Gastrocnemius medialis (tissue), 4 donors: ENCODE measurements at regions not wholly inside any gene's neighbourhood (a gene's known extent, or its start where the extent isn't known, plus 50 kb on each side); places are given as distances from the start of the nearest gene placed in this dataset.
A peak's percentile ranks its signal among the peaks of the same experiment; 100 is the strongest.

Experiments
- ATAC-seq, 2 donors: fragments of 150-250 bp; one replicate each; pipeline ENCODE4 v1.9.1; 2016
- DNase-seq, 2 donors: peaks; one replicate each; pipeline ENCODE4 v3.0.0-alpha.2; 2019
- H3K27ac ChIP-seq, 4 donors: fragments of 200-600 bp; sonication (generic); 1 replicate in 1 of 4; 2 replicates in 3 of 4; pipeline ENCODE4 v1.5.1; 2016 to 2018; ENCODE audit warnings: mild to moderate bottlenecking in 2 of 4, moderate library complexity in 1 of 4
- H3K27me3 ChIP-seq, 3 donors: fragments of 200-600 bp; sonication (generic) in 2 of 3; 1 replicate in 1 of 3; 2 replicates in 2 of 3; pipeline versions ENCODE4 v1.5.1 to v1.6.0; 2016 to 2019; ENCODE audit warnings: mild to moderate bottlenecking in 1 of 3, moderate library complexity in 1 of 3
- H3K36me3 ChIP-seq, 2 donors: fragments of 200-600 bp; sonication (generic) in 1 of 2; one replicate each; pipeline ENCODE4 v1.5.1; 2017 to 2018
- H3K4me1 ChIP-seq, 2 donors: fragments of 200-600 bp; sonication (generic) in 1 of 2; one replicate each; pipeline ENCODE4 v1.5.1; 2016 to 2017; ENCODE audit warnings: mild to moderate bottlenecking in 2 of 2
- H3K4me3 ChIP-seq, 4 donors: fragments of 200-600 bp; sonication (generic) in 3 of 4; 1 replicate in 1 of 4; 2 replicates in 3 of 4; pipeline ENCODE4 v1.5.1; 2016 to 2019; ENCODE audit warnings: mild to moderate bottlenecking in 2 of 4
- H3K9me3 ChIP-seq, 3 donors: fragments of 200-600 bp; sonication (generic) in 2 of 3; 1 replicate in 1 of 3; 2 replicates in 2 of 3; pipeline ENCODE4 v1.5.1; 2016 to 2019
- POLR2A ChIP-seq, 2 donors: fragments of 450-650 bp; IDR thresholded peaks; one replicate each; pipeline ENCODE4 v1.6.1; 2017; ENCODE audit warnings: antibody characterized with exemption in 2 of 2, mild to moderate bottlenecking in 2 of 2, moderate library complexity in 2 of 2
- in situ Hi-C, 4 donors: fragments of 200-750 bp; cut with MboI; loops; one replicate each; pipeline versions ENCODE4 v1.15.0 to v1.8.0; 2017; ENCODE audit warnings: low sequenced_read_pairs in 4 of 4
- intact Hi-C: fragments of 100-400 bp; cut with DNase I; formaldehyde crosslinking; loops from one replicate; pipeline ENCODE4 v1.15.1; 2023; ENCODE audit warnings: low total_unique reads
- TF ChIP-seq, protein P1 (sequence below), 5 experiments: fragments of 450-650 bp in 3 of 5; fragments of 200-600 bp in 2 of 5; sonication (generic) in 2 of 5; IDR thresholded peaks in 4 of 5; conservative IDR thresholded peaks in 1 of 5; 1 replicate in 4 of 5; 2 replicates in 1 of 5; pipeline ENCODE4 v1.5.1; 2016 to 2019; ENCODE audit warnings: antibody characterized with exemption in 5 of 5, mild to moderate bottlenecking in 3 of 5, moderate library complexity in 3 of 5

DNA sequence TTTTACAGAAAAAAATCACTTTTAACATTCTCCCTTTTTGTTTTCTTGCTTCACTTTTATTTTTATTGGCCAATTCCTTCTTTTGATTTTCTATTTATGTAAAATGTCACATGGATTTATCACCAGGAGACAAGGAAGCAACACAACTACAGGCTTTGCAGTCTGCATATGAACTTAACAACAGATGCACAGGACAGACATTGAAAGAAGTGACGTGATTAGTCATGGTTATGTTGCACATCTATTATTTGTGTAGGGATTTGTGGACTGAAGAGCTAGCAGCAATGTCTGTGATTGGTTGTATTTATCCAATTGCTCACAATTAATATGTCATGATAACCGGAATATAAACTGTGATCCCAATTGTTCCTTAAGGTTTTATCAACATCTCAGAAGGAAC, 147.8 kb upstream of the KLF3 start:
- no peak for TF ChIP-seq POLR2A (IDR thresholded peaks at IDR 0.05)
- TF ChIP-seq, protein P1, sequence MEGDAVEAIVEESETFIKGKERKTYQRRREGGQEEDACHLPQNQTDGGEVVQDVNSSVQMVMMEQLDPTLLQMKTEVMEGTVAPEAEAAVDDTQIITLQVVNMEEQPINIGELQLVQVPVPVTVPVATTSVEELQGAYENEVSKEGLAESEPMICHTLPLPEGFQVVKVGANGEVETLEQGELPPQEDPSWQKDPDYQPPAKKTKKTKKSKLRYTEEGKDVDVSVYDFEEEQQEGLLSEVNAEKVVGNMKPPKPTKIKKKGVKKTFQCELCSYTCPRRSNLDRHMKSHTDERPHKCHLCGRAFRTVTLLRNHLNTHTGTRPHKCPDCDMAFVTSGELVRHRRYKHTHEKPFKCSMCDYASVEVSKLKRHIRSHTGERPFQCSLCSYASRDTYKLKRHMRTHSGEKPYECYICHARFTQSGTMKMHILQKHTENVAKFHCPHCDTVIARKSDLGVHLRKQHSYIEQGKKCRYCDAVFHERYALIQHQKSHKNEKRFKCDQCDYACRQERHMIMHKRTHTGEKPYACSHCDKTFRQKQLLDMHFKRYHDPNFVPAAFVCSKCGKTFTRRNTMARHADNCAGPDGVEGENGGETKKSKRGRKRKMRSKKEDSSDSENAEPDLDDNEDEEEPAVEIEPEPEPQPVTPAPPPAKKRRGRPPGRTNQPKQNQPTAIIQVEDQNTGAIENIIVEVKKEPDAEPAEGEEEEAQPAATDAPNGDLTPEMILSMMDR (IDR thresholded peaks at IDR 0.05 in 4 of 5, conservative IDR thresholded peaks at IDR 0.05 in 1 of 5) = no peak
- H3K9me3 ChIP-seq = no peaks in the 10 kb centered on the region
- H3K4me1 ChIP-seq = no peaks in the 10 kb centered on the region
- no peak overlapping the region for H3K27ac ChIP-seq
- ATAC-seq = no peak
- no peaks in the 10 kb centered on the region for H3K36me3 ChIP-seq
- in situ Hi-C loops = loop anchor here in 1 of 4 donors (25.0 kb wide), 1 partner anchor 104 kb away; no protein-coding TSS in a partner anchor
- no peaks in the 10 kb centered on the region for H3K27me3 ChIP-seq
- DNase-seq = no peak
- intact Hi-C loops = no loop called here
- H3K4me3 ChIP-seq = no peak overlapping the region

DNA sequence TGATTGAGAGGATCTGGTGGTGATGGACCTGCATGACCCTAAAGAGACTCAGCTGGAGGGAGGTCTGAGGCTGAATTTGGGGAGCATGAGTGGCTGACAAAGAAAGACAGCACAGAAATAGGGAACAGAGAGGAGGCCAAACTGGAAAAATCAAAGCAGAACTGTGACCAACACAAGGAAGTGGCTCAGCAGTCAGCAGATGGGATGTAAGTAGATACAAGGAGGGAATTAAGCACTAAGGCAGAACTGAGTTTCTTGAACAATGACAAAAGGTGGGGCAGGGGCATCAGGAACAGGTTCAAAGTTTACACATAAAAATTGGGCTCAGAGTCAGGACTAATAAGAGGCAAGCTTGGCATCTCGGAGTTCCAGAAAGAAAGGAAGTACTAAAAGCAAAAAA, 144.3 kb upstream of the KLF3 start:
- Histone ChIP-seq H3K27ac (no peak overlapping the region), H3K4me3 (no peak overlapping the region), H3K9me3 (no peaks in the 10 kb centered on the region), H3K27me3 (no peaks in the 10 kb centered on the region), H3K4me1 (no peaks in the 10 kb centered on the region), H3K36me3 (no peaks in the 10 kb centered on the region)
- in situ Hi-C loops (loop anchor here in 1 of 4 donors (25.0 kb wide), 1 partner anchor 107 kb away; no protein-coding TSS in a partner anchor), intact Hi-C loops (no loop called here)
- no peak for ATAC-seq
- TF ChIP-seq, protein P1 (IDR thresholded peaks at IDR 0.05 in 4 of 5, conservative IDR thresholded peaks at IDR 0.05 in 1 of 5) = no peak
- TF ChIP-seq POLR2A (IDR thresholded peaks at IDR 0.05) = no peak
- no peak for DNase-seq

DNA sequence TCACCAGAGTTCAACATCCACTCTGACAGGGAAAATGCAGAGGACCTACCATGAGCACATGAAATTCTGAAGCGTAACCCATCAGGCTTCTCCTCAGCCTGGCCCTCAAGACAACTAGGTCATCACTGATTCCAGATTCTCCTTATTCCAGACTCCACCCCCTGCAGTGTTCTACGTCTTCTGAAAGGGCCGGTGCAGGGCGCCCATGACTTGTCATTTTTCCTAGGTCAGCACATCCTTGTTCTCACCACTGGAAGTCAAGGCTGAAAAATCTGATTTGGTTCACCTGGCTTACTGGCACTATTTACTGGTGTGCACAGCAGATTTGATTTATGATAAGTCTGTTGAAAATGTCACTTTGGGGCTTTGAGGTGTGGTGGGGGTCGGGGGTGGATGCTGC, 140.9 kb upstream of the KLF3 start:
- ATAC-seq = no peak
- no peaks in the 10 kb centered on the region for H3K4me1 ChIP-seq

DNA sequence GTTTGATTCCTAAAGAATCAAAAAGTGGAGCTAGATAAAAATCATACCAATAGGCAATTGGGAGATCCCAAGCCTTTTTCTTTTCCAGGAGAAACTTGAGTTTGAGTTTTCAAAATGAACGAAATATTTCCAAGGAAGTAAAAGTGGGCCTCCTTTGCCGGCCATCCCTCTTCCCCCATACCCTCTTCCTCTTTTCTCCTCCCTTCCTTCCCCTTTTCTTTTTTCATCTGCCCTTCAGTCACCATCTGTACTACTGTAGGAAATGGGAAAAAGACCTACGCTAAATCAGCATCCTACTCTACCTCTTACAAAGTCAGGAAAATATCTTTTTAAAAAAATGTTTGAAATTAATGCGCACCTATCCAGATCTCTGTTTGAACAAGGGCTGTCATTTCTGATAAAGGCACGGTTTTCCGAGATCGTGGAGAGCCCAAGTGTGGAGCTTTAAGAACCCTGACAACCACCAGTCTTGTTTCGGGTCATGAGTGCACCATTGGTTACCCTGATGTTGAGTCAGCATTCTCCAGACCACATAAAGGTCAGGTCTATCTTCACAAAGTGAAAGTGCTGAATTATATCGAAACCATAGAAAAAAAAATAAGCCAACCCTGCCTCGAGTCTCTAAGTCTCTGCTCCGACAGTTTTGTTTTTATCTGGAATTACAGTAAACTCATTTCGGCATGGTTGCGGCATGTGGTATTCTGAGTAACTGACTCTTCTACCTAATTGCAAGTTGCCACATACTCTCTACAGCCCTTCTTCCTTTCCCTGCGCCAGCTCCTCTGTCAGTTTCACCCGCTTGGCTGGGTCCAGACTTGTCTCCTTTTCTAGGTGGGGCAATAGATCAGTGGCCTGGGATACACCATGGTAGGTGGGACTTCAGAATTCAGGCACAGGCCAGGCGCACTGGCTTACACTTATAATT, 140.2 kb upstream of the KLF3 start:
- intact Hi-C loops (no loop called here), in situ Hi-C loops (loop anchor here in 1 of 4 donors (25.0 kb wide), 1 partner anchor 111 kb away; no protein-coding TSS in a partner anchor)
- ATAC-seq = no peak

More for the DNA sequence above, 140.9 kb upstream of the KLF3 start:
- Histone ChIP-seq H3K36me3 (no peaks in the 10 kb centered on the region), H3K9me3 (no peaks in the 10 kb centered on the region), H3K27ac (no peak overlapping the region), H3K27me3 (no peaks in the 10 kb centered on the region), H3K4me3 (no peak overlapping the region)
- TF ChIP-seq, protein P1 (IDR thresholded peaks at IDR 0.05 in 4 of 5, conservative IDR thresholded peaks at IDR 0.05 in 1 of 5) = no peak
- no peak for TF ChIP-seq POLR2A (IDR thresholded peaks at IDR 0.05)
- in situ Hi-C loops = loop anchor here in 1 of 4 donors (25.0 kb wide), 1 partner anchor 111 kb away; no protein-coding TSS in a partner anchor
- peak in 1 of 2 donors; percentile 13 for DNase-seq
- intact Hi-C loops = no loop called here

More for the DNA sequence above, 140.2 kb upstream of the KLF3 start:
- DNase-seq = no peak
- no peaks in the 10 kb centered on the region for H3K4me1 ChIP-seq
- no peak for TF ChIP-seq POLR2A (IDR thresholded peaks at IDR 0.05)
- TF ChIP-seq, protein P1 (IDR thresholded peaks at IDR 0.05 in 4 of 5, conservative IDR thresholded peaks at IDR 0.05 in 1 of 5) = no peak
- no peaks in the 10 kb centered on the region for H3K27me3 ChIP-seq
- H3K9me3 ChIP-seq = no peaks in the 10 kb centered on the region
- no peak overlapping the region for H3K4me3 ChIP-seq
- no peak overlapping the region for H3K27ac ChIP-seq
- H3K36me3 ChIP-seq = no peaks in the 10 kb centered on the region
